Parathyroid adenoma (tissue), 2 donors: ENCODE measurements at regions not wholly inside any gene's neighbourhood (a gene's known extent, or its start where the extent isn't known, plus 50 kb on each side); places are given as distances from the start of the nearest gene placed in this dataset.

Experiments used
- H2AFZ ChIP-seq: fragments of 300-600 bp; sonication (generic); one replicate; pipeline ENCODE4 v1.7.0; 2017; ENCODE audit warnings: antibody characterized with exemption, mild to moderate bottlenecking
- H3K27ac ChIP-seq: fragments of 300-600 bp; sonication (generic); one replicate; pipeline ENCODE4 v1.7.0; 2017
- H3K27me3 ChIP-seq: fragments of 300-600 bp; sonication (generic); one replicate; pipeline ENCODE4 v1.7.0; 2017; ENCODE audit warnings: low read length; ENCODE audit not compliant: control insufficient read depth, insufficient read depth
- H3K36me3 ChIP-seq: fragments of 300-600 bp; sonication (generic); one replicate; pipeline ENCODE4 v1.7.0; 2017; ENCODE audit warnings: low read length; ENCODE audit not compliant: control insufficient read depth, insufficient read depth
- H3K4me1 ChIP-seq: fragments of 300-600 bp; sonication (generic); one replicate; pipeline ENCODE4 v1.7.0; 2017; ENCODE audit warnings: control low read depth
- H3K4me2 ChIP-seq: fragments of 300-600 bp; sonication (generic); one replicate; pipeline ENCODE4 v1.7.0; 2017; ENCODE audit warnings: low read length
- H3K4me3 ChIP-seq: fragments of 300-600 bp; sonication (generic); one replicate; pipeline ENCODE4 v1.7.0; 2017; ENCODE audit warnings: low read depth, low read length
- H3K79me2 ChIP-seq: fragments of 300-600 bp; sonication (generic); one replicate; pipeline ENCODE4 v1.7.0; 2017; ENCODE audit warnings: control low read depth
- H3K9ac ChIP-seq: fragments of 300-600 bp; sonication (generic); one replicate; pipeline ENCODE4 v1.7.0; 2017; ENCODE audit warnings: mild to moderate bottlenecking
- H3K9me3 ChIP-seq: fragments of 300-600 bp; sonication (generic); one replicate; pipeline ENCODE4 v1.7.0; 2017; ENCODE audit warnings: low read length; ENCODE audit not compliant: control insufficient read depth
- TF ChIP-seq, protein P1 (sequence below): fragments of 300-600 bp; sonication (generic); IDR thresholded peaks from one replicate; pipeline ENCODE4 v1.7.0; 2017; ENCODE audit warnings: antibody characterized with exemption, mild to moderate bottlenecking
- donor health status: primary hyperparathyroidism.

DNA sequence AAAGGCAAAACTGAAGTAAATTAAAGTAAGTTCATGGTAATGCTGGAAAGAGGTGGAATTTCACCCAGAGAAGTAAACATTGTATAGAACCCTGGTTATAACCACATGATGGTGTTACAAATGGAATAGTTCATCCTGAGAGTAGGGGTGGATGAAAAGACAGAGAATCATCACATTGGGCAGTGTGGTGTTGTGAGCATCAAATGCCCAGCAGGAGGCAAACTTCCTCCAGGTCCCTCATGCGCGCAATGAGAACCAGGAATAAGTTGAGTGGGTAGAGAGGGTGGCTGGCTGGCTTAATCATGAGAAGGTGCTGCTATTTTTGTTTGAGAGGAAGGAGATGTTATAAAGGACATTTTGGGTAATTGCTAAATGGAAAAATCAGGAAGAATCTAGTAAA is 163.3 kb upstream of the HMHB1 start:
- Histone ChIP-seq H3K4me1 (no peaks in the 10 kb centered on the region), H3K36me3 (no peaks in the 10 kb centered on the region), H3K9me3 (no peaks in the 10 kb centered on the region), H3K9ac (no peak overlapping the region), H2AFZ (no peak overlapping the region), H3K79me2 (no peaks in the 10 kb centered on the region), H3K4me2 (no peak overlapping the region), H3K27ac (no peak overlapping the region), H3K27me3 (no peaks in the 10 kb centered on the region), H3K4me3 (no peak overlapping the region)
- TF ChIP-seq, protein P1, sequence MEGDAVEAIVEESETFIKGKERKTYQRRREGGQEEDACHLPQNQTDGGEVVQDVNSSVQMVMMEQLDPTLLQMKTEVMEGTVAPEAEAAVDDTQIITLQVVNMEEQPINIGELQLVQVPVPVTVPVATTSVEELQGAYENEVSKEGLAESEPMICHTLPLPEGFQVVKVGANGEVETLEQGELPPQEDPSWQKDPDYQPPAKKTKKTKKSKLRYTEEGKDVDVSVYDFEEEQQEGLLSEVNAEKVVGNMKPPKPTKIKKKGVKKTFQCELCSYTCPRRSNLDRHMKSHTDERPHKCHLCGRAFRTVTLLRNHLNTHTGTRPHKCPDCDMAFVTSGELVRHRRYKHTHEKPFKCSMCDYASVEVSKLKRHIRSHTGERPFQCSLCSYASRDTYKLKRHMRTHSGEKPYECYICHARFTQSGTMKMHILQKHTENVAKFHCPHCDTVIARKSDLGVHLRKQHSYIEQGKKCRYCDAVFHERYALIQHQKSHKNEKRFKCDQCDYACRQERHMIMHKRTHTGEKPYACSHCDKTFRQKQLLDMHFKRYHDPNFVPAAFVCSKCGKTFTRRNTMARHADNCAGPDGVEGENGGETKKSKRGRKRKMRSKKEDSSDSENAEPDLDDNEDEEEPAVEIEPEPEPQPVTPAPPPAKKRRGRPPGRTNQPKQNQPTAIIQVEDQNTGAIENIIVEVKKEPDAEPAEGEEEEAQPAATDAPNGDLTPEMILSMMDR: no peak

DNA sequence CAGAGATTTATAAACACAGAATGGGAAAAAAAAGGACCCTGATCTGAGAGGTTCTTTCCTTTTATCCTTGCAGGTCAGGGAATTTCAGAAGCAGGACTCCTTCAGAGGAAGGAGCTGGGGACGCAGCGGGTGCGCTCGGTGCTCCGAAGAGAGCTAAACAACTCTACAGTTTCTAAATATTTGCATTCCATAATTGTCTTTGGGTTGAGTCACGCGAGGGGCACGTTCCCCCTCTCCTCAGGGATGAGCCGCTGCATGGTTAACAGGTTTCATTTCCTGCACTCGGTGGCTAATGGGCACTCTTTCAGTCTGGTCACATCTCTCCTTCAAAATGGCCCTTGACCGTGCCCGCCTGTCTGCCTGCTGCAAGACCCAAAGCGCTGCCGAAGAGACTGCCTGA is 165.0 kb upstream of the HMHB1 start:
- H3K36me3 ChIP-seq: no peaks in the 10 kb centered on the region
- no peaks in the 10 kb centered on the region for H3K4me1 ChIP-seq
- no peak overlapping the region for H3K27ac ChIP-seq
- no peak overlapping the region for H3K9ac ChIP-seq
- H3K4me2 ChIP-seq: no peak overlapping the region
- H3K79me2 ChIP-seq: no peaks in the 10 kb centered on the region
- TF ChIP-seq, protein P1: no peak
- no peaks in the 10 kb centered on the region for H3K9me3 ChIP-seq
- no peaks in the 10 kb centered on the region for H3K27me3 ChIP-seq
- H3K4me3 ChIP-seq: no peak overlapping the region
- no peak overlapping the region for H2AFZ ChIP-seq

DNA sequence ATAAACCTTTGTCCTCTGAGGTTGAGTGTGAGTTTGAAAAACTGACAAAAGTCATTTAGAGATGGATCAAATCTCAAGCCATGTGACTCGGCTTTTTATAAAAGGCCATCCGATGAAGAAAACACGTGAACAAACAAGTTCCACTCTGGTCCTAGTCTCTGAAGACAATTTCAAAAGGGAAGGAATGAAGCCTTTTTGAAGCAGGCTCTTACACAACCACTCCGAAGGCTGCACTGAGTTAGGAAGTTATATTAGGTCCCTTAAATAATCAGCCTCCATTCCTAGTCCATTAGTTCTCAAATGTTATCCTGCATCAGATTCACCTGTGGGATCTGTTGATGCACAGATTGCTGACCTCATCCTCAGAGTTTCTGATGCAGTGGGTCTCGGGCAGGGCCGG is 166.6 kb upstream of the HMHB1 start:
- H3K27me3 ChIP-seq: no peaks in the 10 kb centered on the region
- no peaks in the 10 kb centered on the region for H3K4me1 ChIP-seq
- no peak overlapping the region for H3K27ac ChIP-seq
- no peak overlapping the region for H2AFZ ChIP-seq
- no peak overlapping the region for H3K4me2 ChIP-seq
- H3K9ac ChIP-seq: no peak overlapping the region
- no peaks in the 10 kb centered on the region for H3K9me3 ChIP-seq
- H3K4me3 ChIP-seq: no peak overlapping the region
- TF ChIP-seq, protein P1: no peak
- H3K36me3 ChIP-seq: no peaks in the 10 kb centered on the region
- no peaks in the 10 kb centered on the region for H3K79me2 ChIP-seq

DNA sequence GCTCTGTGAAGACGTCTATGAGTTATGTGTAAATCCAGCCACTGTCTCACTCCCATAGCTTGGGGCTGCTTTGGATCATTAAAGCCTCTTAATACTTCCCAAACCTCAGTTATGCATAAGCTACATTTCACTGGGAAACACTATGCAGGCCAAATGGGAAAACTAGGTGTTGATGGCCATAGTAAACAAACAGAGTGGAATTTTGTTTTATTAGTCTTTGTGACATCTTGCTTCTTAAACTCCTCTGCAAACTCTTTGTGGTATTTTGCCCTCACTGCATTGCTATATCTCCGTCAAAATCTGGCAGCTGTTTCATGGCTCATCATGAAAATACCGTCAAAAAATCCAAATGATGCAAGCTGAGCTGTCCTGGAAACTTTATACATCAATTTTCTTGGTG is 167.2 kb upstream of the HMHB1 start:
- Histone ChIP-seq H3K9me3 (no peaks in the 10 kb centered on the region), H2AFZ (no peak overlapping the region), H3K9ac (no peak overlapping the region), H3K4me2 (no peak overlapping the region), H3K27me3 (no peaks in the 10 kb centered on the region), H3K27ac (no peak overlapping the region), H3K79me2 (no peaks in the 10 kb centered on the region), H3K36me3 (no peaks in the 10 kb centered on the region), H3K4me3 (no peak overlapping the region), H3K4me1 (no peaks in the 10 kb centered on the region)
- TF ChIP-seq, protein P1: no peak

DNA sequence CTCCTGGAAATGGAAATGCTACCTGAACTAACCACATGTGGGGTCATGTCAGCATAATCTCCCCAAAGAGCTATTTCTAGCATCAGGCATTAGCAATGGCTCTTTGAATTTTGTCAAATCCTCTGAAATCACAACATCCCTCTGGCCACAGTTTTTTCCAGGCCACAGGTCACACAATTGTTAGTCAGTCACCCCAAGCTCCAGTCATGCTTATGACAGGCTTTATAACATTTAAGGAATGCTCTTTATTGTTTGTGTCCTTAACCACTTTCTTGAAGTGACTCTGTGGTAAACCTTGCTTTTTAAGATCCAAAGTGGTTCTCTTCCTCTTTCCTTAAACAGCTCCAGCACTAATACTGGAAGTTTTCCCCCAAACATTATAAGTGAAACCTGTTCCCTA is 169.2 kb upstream of the HMHB1 start:
- Histone ChIP-seq H3K9ac (no peak overlapping the region), H3K79me2 (no peaks in the 10 kb centered on the region), H3K36me3 (no peaks in the 10 kb centered on the region), H2AFZ (no peak overlapping the region), H3K9me3 (no peaks in the 10 kb centered on the region), H3K27me3 (no peaks in the 10 kb centered on the region), H3K4me2 (no peak overlapping the region), H3K4me3 (no peak overlapping the region), H3K4me1 (no peaks in the 10 kb centered on the region), H3K27ac (no peak overlapping the region)
- TF ChIP-seq, protein P1: no peak
